ENCODE measurements at regions not wholly inside any gene's neighbourhood (a gene's known extent, or its start where the extent isn't known, plus 50 kb on each side); places are given as distances from the start of the nearest gene placed in this dataset.

DNA sequence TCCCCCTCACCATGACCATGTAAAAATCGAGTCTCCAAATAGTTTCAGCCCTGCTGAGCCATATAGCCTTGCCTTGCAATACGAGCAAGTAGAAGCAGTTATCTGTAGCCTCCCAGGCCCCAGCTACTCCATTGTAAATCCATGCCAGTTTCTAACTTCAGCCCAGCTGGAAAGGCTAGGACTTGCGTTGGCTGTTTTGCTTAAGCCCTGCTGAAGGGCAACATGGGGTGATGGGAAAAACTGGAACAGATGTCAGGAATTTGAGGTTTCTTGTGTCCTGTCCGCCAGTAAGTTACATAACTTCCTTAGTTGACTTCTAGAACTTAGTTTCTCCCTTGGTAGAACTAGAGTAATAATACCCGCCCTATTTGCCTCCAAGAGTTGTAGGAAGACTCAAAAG is 216.0 kb upstream of the SERP2 start:
- no peak for DNase-seq

DNA sequence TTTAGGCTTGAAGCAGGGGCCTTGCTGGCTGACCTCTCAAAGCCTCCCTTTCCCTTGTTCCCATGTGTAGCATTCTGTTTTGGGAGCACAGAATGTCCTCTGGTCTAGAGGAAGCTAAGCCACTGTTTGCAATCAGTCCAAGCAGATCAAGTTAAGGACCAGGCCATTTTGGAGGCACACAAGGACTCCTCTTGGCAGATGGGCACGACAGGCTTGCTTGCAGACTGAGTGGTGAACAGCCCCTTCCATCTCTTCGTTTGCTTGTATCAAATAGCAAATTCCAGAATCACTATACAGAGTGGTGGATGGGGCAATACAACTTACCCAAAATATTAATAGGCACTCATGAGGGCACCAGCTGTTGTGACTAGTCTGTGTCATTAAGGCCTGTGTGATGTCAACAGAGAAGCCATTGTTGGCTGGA is 215.5 kb upstream of the SERP2 start:
- DNase-seq, result no peak

DNA sequence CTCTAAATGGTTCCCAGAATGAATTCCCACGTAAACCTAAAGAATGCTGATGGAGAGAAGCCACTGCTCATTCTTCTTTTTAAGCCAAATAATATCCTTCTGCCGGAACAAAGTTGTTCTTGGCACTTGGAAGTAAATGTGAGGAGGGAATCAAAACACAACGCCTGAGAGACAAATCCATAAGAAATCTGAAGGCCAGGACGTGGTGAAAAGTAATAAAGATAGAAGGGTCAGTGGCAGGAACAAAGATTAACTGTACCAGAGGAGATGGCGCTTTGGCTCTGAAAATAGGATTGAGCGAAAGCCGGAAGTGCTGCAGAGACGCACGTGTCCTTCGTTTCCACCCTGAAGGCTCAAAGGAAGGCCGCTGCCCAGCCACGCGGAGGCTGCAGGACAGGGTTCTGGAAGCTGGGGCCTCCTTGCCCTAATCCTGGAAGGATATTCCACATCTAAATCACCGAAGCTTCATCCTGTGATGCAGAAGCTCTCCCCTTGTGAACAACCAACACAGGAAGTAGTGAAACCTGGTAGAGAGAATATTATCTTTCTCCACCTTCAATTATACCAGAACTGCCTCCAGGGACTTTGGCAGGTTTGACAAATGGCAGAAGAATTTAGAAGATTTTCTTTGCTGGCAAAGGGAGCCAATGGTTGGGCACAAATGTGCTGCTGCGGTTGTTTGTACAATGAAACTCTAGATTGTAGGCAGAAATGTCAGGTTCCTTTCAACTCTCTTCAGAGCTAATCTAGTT is 214.6 kb upstream of the SERP2 start:
- no peak for DNase-seq

DNA sequence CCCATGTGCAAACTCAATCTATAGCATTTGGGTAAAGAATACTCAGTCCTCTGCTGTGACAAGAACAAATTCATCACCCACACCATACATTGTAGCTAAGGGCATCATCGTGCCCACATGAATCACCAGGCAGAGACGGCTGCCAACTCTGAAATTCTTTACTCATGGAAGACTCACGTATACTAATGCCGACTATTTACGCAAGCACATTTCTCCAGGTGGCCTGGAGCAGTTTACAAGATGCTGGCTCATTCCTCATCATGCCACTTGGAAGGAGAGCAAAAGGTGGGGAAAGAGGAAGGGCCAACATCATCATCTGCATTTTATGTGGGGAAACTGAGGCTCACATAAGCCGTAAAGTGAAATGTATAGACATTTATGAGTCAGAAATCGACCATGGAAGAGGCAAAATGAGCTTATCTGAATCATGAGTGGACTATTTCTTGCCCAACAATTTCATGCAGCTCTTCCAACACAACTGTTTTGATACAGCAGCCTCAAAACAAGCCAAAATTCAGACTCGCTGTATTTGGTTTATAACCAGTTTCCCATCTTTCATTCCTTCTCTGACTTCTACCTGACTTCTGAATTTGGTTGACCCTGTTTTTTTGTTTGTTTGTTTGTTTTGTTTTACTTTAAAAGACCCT is 213.9 kb upstream of the SERP2 start:
- DNase-seq, result no peak

DNA sequence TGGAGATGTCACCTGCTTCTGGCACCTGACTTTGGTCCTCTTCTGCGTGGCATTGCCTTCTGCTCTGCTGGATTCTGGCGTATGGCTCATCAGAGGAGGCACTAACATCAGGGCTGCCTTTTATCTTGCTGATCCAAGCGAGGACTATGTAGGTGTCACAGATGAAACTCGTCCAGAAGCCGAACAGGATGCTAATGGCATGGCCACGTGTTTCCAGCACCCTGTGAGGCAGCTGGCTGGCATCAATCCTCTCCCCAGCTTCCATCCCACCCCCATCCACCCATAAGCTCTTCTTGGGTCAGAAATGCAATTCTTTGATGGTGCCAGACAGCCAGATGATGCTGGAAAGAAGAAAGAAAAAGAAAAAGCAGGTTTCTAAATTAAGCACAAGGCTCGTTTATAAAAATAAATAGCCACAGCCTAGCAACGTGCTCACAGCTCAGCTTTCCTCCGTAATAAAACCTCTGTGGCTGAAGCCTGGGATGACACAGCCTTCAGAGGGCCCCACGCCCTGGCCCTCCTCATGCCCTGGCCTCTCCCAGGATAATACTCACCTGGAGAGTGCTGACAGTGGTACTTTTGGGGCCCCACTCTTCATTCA is 212.9 kb upstream of the SERP2 start:
- no peak for DNase-seq

DNA sequence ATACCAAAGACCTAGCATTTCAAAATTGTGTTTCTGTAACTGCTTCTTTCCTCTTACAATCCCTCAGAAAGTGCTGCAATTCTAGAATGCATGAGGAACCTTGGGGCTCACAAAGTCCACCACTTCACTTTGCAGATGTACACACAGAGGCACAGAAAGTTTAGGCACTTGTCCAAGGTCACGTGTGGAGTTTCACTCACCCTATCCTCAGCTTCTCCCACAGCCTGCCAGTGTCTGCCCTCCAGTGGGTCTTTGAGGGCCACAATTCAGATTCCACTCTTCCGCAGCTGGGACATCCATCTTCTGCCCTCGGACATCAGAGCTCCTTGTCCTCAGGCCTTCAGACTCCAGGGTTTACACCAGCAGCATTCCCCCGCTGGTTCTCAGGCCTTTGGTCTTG is 210.5 kb upstream of the SERP2 start:
- no peak for DNase-seq

DNA sequence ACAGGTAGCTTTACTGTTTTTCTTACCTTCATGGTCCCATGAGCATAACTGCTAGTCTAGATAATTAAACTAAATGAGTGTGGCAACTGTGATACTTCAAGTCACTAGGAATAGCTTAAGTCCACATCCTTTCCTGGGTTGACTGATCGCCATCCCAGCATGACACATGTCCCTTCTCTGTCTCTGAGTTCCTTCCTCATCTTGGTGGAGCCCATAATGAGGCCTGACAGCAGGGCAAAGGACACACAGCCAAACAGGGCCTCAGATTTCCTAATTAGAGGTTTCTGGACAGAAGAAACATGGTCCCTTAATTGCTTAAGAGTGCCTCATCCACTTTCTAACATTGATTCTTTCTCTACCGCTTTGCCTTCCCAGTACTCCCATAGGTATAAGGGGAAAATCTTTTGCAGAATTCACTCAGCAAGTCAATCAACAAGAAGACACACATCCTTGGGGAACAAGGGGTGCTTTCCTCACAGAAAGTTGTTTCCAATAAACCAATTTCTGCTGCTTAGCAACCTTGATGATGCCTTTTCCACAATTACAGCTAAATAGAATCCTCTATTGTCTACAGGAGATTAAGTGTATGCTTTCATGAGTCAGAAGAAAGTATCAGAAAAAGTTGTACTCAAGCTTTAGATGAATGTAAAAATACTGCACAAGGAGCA is 208.3 kb upstream of the SERP2 start:
- no peak for DNase-seq

DNA sequence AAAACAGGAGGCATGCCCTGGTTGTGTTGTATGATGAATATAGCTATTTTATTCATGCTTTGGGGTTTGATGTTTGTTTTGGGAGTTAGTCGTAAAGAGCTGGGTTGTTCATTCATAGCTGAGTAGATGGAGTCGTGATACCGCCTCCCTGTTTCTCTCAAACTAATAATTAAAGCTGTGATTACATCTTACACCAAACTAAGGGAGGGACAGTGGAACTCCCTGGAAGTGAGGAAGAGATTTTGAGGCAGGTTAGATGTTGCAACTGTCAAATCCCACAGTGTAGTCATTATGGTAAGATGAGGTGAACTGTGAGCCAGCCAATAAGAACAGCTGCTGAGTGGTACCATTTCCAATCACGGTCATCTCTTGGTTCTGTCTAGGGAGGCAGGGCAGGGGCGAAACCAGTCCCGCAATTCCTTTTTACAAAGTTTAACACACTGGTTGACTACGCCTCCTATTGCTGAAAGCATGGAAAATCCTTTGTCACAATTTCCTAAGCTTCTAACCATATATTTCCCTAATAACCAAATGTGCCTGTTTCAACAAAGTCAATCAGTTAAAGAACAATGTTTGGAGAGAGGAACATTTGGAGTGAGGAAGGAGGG is 207.6 kb upstream of the SERP2 start:
- DNase-seq, result no peak

DNA sequence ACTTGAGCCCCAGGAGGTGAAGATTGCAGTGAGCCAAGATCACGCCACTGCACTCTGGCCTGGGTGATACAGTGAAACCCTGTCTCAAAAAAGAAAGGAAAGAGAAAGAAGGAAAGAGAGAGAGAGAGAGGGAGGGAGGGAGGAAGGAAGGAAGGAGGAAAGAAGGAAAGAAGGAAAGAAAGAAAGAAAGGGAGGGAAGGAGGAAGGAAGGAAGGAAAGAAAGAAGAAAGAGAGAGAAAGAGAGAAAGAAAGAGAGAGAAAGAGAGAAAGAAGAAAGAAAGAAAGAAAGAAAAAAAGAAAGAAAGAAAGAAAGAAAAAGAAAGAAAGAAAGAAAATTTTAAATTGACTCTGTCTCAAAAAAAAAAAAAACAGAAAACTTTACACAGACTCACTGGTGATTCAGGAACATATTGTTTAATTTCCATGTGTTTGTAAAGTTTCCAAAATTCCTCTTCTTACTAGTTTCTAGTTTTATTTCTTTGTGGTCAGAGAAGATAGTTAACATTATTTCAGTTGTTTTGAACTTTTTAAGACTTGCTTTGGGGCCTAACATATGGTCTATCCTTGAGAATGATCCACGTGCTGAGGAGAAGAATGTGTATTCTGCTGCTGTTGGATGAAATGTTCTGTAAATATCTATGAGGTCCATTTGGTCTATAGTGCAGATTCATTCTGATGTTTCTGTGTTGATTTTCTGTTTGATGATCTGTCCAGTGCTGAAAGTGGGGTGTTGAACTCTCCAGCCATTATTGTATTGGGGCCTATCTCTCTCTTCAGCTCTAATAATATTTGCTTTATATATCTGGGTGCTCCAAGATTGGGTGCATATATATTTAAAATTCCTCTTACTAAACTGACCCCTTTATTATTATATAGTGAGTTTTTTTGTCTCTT is 204.4 kb upstream of the SERP2 start:
- no peak for DNase-seq

DNA sequence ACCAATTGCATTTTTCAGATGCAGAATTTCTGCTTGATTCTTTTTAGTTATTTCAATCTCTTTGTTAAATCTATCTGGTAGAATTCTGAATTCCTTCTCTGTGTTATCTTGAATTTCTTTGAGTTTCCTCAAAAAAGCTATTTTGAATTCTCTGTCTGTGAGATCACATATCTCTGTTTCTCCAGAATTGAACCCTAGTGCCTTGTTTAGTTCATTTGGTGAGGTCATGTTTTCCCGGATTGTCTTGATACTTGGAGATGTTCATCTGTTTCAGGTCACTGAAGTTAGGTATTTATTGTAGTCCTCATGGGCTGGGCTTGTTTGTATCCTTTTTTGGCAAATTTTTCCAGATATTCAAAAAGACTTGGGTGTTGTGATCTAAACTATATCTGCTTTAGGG is 202.9 kb upstream of the SERP2 start:
- no peak for DNase-seq

DNA sequence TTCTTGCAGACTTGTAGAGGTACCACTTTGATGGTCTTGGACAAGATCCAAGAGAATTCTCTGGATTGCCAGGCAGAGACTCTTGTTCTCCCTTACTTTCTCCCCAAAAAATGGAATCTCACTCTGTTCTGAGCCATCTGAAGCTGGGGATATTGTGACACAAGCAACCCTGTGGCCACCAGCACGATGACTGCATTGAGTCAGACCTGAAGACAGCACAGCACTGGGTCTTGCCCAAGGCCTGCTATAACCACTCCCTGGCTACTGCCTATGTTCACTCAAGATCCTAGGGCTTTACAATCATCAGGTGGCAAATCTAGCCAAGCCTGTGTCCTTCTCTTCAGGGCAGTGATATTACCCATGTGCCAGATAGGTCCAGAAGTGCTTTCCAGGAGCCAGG is 202.5 kb upstream of the SERP2 start:
- no peak for DNase-seq

DNA sequence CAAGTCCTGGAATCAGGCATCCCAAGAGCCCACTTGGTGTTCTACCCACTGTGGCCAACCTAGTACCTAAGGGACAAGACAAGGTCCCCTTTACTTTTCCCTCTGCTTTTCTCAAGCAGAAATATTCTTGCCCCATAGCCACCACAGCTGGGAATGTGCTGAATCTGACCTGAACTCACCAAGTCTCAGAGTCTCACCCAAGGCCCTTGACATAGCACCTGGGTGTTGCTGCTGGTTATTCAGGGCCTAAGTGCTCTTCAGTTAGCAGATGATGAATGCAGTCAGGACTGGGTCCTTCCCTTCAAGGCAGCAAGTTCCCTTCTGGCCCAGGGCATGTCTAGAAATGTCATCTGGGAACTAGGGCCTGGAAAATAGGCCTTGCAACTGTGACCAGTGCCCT is 201.8 kb upstream of the SERP2 start:
- DNase-seq, result no peak

DNA sequence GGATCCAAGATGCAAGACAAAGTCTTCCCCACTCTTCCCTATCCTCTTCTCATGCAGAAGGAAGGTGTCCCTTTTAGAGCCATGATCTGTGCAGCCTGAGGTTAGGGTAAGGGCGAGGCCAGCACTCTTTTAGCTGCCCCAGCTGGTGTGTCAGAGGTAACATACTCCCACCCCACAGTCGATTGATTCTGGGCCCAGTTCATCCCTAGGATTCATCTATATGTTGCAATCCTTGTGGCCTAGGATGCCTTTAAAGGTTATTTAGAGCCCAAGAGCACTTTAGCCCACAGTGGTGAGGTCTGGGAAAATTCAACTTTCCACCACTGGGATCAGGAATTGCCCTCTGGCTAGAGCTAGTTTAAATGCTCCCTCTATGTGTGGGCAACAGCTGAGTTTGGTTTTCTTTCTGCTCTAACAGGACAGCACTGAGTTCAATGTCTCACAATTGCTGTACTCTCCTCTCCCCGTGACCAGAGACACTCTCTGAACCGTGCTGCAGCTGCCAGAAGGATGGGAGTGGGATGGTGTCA is 201.3 kb upstream of the SERP2 start:
- no peak for DNase-seq

DNA sequence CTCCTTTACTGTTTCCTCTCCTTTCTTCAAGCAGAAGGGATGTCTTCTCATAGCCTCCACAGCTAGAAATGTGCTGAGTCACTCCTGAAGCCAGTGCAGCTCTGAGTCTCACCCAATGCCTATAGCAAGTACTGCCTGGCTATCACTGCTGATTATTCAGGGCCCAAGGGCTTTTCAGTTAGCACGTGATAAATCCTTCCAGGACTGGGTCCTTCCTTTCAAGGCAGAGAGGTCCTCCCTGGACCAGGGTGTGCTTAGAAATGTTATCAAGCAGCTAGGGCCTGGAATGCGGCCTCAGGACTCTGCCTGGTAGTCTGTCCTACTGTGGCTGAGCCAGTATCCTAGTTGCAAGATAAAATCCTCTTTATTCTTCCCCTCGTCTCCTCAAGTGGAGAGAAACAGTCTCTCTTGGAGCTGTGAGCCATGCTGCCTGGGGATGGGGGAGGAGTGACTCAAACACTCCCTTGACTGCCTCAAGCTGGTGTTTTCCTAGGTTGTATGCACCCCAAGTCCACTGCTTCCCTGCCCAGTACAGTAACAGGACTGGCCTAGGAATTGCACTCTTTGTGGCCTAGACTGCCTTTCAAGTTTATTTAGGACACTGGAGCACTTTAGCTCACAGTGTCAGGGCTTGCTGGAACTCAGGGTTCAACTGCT is 198.7 kb upstream of the SERP2 start:
- no peak for DNase-seq

DNA sequence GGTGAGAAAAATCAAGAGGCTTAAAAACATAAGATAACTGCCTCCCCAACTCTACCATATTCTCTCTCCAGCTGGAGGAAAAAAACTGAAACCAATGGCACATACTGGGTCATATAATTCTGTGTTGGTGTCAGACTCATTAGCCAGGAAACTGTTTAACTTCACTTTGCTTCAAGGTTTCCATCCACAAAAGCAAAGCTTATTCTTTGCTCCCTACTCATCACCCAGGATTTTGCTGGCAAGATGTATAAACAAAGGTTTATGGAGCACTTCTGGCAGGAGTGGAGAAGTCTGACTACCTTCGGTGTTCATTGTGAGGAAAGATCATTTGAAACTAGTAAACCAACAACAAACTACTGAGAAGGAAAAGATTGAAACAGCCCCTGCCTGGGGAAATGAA is 197.5 kb upstream of the SERP2 start:
- no peak for DNase-seq

DNA sequence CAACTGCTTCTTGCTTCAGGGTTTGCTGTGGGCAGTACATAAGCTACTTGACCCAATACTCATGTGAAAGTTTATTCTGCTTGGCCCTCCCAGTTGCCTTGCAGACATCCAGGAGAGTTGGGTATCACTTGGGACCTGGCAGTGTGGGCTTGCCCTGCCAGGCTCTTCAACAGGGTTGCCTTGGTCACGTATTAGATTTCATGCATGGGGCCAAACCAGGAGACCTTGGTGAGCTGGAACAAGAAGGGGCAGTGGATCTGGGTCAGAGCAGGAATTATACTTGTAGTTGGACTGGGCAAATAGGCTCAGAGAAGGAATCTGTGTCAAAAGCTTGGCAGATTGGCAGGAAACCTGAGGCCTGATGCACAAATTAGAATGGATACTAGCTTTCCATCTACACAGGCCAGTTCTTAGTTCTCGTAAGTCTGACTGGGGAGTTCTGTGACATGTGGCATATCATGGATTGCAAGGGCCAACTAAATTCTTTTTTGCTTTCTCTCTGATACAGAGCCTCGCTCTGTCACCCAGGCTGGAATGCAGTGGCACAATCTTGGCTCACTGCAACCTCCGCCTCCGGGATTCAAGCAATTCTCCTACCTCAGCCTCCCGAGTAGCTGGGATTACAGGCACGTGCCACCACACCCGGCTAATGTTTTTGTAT is 192.6 kb upstream of the SERP2 start:
- DNase-seq, result no peak

DNA sequence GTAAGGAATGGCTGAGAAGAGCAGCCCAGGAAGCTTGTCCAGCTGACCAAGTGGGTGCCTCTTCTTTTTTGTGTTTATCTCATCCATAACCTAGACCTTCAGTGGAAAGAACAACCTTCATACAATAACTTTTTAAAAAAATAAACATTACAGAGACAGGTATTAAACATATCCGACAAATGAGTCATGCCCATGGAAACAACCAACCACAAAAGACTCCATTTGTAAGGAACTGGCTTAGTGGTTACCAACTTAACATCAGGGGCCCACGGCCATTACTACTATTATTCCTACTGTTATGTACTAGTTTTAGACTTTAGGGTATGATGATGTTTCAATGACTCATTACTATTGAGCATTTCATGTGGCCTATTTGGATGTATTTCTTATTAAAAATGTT is 191.7 kb upstream of the SERP2 start:
- no peak for DNase-seq

DNA sequence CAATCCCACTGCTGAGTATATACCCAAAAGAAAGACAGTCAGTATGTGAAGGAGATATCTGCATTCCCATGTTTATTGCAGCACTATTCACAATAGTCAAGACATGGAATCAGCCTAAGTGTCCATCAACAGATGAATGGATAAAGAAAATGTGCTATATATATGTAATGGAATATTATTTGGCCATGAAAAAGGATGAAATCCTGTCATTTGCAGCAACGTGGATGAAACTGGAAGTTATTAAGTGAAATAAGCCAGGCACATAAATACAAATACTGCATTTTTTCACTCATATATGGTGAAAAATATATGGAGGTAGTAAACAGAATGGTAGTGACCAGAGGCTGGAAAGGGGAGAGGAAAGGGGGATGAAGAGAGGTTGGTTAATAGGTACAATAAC is 188.9 kb upstream of the SERP2 start:
- no peak for DNase-seq

DNA sequence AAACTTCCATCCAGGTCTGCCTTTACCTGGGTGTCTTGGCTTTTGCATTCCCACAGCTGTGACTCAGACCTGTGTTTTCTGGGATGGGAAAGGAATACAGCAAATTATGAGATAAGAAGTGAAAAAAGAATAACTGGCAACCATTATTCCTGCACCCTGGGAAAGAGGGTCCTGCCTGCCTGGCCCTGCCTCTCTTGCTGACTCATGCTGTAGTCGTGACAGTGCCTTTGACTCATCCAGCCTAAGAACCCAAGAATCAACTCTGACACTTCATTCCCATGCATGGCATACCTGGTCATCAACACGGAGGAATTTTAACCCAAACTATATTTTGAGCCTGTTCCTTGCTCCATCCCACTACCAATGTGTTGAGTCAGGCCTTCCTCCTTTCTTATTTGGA is 185.4 kb upstream of the SERP2 start:
- no peak for DNase-seq

DNA sequence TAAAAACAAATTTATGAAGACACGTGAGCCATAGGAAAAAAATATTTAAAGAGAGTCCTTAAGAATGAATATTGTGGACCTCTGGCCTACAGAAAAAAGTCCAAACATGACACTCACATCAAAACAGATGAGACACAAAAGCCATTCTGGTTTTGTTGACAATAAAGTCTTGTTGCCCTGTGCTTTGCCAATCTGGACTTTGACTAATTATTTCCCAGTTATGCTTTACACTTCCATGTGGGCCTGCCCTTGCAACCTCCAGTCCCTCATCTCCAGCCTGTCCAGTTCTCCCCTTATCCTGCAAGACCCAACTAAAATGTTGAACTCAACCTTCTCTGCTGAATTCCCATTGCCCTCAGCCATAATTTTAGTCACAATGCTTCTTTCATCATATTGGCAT is 184.5 kb upstream of the SERP2 start:
- no peak for DNase-seq

DNA sequence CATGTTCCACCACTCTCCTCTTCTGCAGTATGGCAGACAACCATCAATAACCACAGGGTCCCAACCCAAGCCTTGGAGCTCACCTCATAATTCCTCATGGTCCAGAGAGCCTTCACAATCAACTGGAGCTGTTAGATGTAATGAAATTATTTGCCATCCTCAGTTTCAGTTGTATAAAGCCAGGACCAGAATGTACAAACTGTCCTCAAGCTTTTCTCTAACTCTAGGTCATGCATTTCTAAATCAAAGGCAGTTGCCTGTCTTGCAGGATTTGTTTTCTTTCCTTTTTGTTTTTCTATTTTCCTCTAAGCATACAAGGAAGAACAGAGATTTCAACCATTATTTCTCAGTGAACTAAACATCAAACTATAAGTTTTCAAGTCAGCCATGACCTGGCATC is 182.5 kb upstream of the SERP2 start:
- DNase-seq, result no peak

All from activated naive CD4-positive, alpha-beta T cell treated with anti-CD3 and anti-CD28 coated beads, Interleukin-2, amount 50 U/mL, for 16 hours (primary cell).